SK-N-SH treated with all-trans-retinoic acid at 6 μM for 48 hours (cell line): ENCODE measurements at regions not wholly inside any gene's neighbourhood (a gene's known extent, or its start where the extent isn't known, plus 50 kb on each side); places are given as distances from the start of the nearest gene placed in this dataset.

ENCODE experiments used
- ATAC-seq: fragments of 200-7000 bp; cut with Tn5 transposase; 3 replicates; pipeline ENCODE4 v1.9.1; 2020; ENCODE audit warnings: mild to moderate bottlenecking, moderate library complexity
- ARNTL ChIP-seq: fragments of 450-650 bp; formaldehyde crosslinking; IDR thresholded peaks from 2 replicates; pipeline ENCODE4 v1.5.0; 2020; ENCODE audit warnings: low read depth, mild to moderate bottlenecking, moderate library complexity, borderline replicate concordance
- BACH2 ChIP-seq: fragments of 250-450 bp; sonication (Bioruptor Pico); IDR thresholded peaks from 2 replicates; pipeline ENCODE4 v1.9.0; 2021; ENCODE audit warnings: mild to moderate bottlenecking, borderline replicate concordance
- CREB5 ChIP-seq: fragments of 250-450 bp; sonication (Bioruptor Pico); IDR thresholded peaks from 2 replicates; pipeline ENCODE4 v1.5.1; 2020; ENCODE audit warnings: low read depth, mild to moderate bottlenecking, moderate library complexity
- CSRNP3 ChIP-seq: fragments of 250-450 bp; sonication (Bioruptor Pico); IDR thresholded peaks from 2 replicates; pipeline ENCODE4 v1.5.1; 2021; ENCODE audit warnings: mild to moderate bottlenecking, moderate library complexity
- ESRRG ChIP-seq: fragments of 250-450 bp; sonication (Bioruptor Pico); IDR thresholded peaks from 2 replicates; pipeline ENCODE4 v1.6.1; 2021; ENCODE audit warnings: mild to moderate bottlenecking
- GLIS3 ChIP-seq: fragments of 250-450 bp; sonication (Bioruptor Pico); IDR thresholded peaks from 2 replicates; pipeline ENCODE4 v1.5.0; 2020; ENCODE audit warnings: mild to moderate bottlenecking, moderate library complexity
- ISL1 ChIP-seq: fragments of 250-450 bp; sonication (Bioruptor Pico); IDR thresholded peaks from 2 replicates; pipeline ENCODE4 v2.1.2; 2022; ENCODE audit warnings: mild to moderate bottlenecking, moderate library complexity
- OSR1 ChIP-seq: fragments of 250-450 bp; sonication (Bioruptor Pico); IDR thresholded peaks from 2 replicates; pipeline ENCODE4 v1.8.0; 2022; ENCODE audit warnings: moderate library complexity, mild to moderate bottlenecking, inconsistent platforms
- PATZ1 ChIP-seq: fragments of 250-450 bp; sonication (Bioruptor Pico); IDR thresholded peaks from 2 replicates; pipeline ENCODE4 v1.8.0; 2020; ENCODE audit warnings: mild to moderate bottlenecking, moderate library complexity, borderline replicate concordance
- POU6F1 ChIP-seq: fragments of 250-450 bp; sonication (Bioruptor Pico); IDR thresholded peaks from 2 replicates; pipeline ENCODE4 v1.8.0; 2021; ENCODE audit warnings: low read depth, mild to moderate bottlenecking, moderate library complexity, borderline replicate concordance
- PPARA ChIP-seq: fragments of 250-450 bp; sonication (Bioruptor Pico); IDR thresholded peaks from 2 replicates; pipeline ENCODE4 v1.5.0; 2020; ENCODE audit warnings: mild to moderate bottlenecking, borderline replicate concordance
- RARB ChIP-seq: fragments of 250-450 bp; sonication (Bioruptor Pico); IDR thresholded peaks from 2 replicates; pipeline ENCODE4 v1.8.0; 2021; ENCODE audit warnings: mild to moderate bottlenecking, moderate library complexity
- SNAI2 ChIP-seq: fragments of 250-450 bp; sonication (Bioruptor Pico); IDR thresholded peaks from 2 replicates; pipeline ENCODE4 v1.5.0; 2020; ENCODE audit warnings: mild to moderate bottlenecking, moderate library complexity
- TCF4 ChIP-seq: fragments of 250-450 bp; sonication (Bioruptor Pico); IDR thresholded peaks from 2 replicates; pipeline ENCODE4 v1.8.0; 2021; ENCODE audit warnings: mild to moderate bottlenecking, moderate library complexity, borderline replicate concordance
- TSHZ2 ChIP-seq: fragments of 250-450 bp; sonication (Bioruptor Pico); IDR thresholded peaks from 2 replicates; pipeline ENCODE4 v1.5.0; 2020; ENCODE audit warnings: mild to moderate bottlenecking, moderate library complexity
- ZC3H10 ChIP-seq: fragments of 250-450 bp; sonication (Bioruptor Pico); IDR thresholded peaks from 2 replicates; pipeline ENCODE4 v1.5.1; 2021; ENCODE audit warnings: mild to moderate bottlenecking, moderate library complexity
- ZFP3 ChIP-seq: fragments of 250-450 bp; sonication (Bioruptor Pico); IDR thresholded peaks from 2 replicates; pipeline ENCODE4 v1.5.0; 2020; ENCODE audit warnings: mild to moderate bottlenecking, moderate library complexity
- ZFP30 ChIP-seq: fragments of 450-650 bp; formaldehyde crosslinking; IDR thresholded peaks from 2 replicates; pipeline ENCODE4 v1.5.0; 2022; ENCODE audit warnings: mild to moderate bottlenecking, moderate library complexity
- ZNF8 ChIP-seq: fragments of 450-650 bp; formaldehyde crosslinking; IDR thresholded peaks from 2 replicates; pipeline ENCODE4 v1.5.0; 2020; ENCODE audit warnings: mild to moderate bottlenecking, moderate library complexity

- TF ChIP-seq POU6F1 (CRISPR knock-in tag) (no peak), ESRRG (CRISPR knock-in tag) (no peak), RARB (no peak), TCF4 (CRISPR knock-in tag) (no peak), ISL1 (CRISPR knock-in tag) (no peak)
These were observed 386.5 kb upstream of the SLC39A10 start (continued) for GRCh38 chr2:195270466-195271039.

- no peak for ATAC-seq
- TF ChIP-seq SNAI2 (CRISPR knock-in tag) (no peak), CSRNP3 (no peak), GLIS3 (CRISPR knock-in tag) (no peak), TCF4 (CRISPR knock-in tag) (no peak), ZFP30 (no peak), OSR1 (CRISPR knock-in tag) (no peak), ARNTL (CRISPR knock-in tag) (no peak), ZNF8 (no peak), POU6F1 (CRISPR knock-in tag) (no peak)
- TF ChIP-seq, all 23 proteins: peak for 0
These were observed 387.8 kb upstream of the SLC39A10 start for GRCh38 chr2:195269220-195269619.

- ATAC-seq, result no peak
- TF ChIP-seq PATZ1 (CRISPR knock-in tag) (no peak), ZFP3 (CRISPR knock-in tag) (no peak), TCF4 (CRISPR knock-in tag) (no peak)
- TF ChIP-seq, all 23 proteins: peak for 0
These were observed 399.0 kb upstream of the SLC39A10 start for GRCh38 chr2:195257979-195258378.

- ATAC-seq, result no peak
- TF ChIP-seq ARNTL (CRISPR knock-in tag) (no peak), TSHZ2 (CRISPR knock-in tag) (no peak), CSRNP3 (no peak), PATZ1 (CRISPR knock-in tag) (no peak), PPARA (CRISPR knock-in tag) (no peak), BACH2 (CRISPR knock-in tag) (no peak), CREB5 (CRISPR knock-in tag) (no peak), POU6F1 (CRISPR knock-in tag) (no peak), ZC3H10 (no peak)
These were observed 405.0 kb upstream of the SLC39A10 start for GRCh38 chr2:195252018-195252417.
